CD4-positive, alpha-beta memory T cell (primary cell): ENCODE measurements at regions not wholly inside any gene's neighbourhood (a gene's known extent, or its start where the extent isn't known, plus 50 kb on each side); places are given as distances from the start of the nearest gene placed in this dataset.
"Not testable (repeated sequence)": the region's sequence is repeated elsewhere in the genome, so short reads cannot be mapped to it uniquely, and the experiment has no call there.

Experiments
- CTCF ChIA-PET: fragments of 350-600 bp; sonication (Branson Sonifier 250); formaldehyde crosslinking; loops from one replicate; lab custom pipeline; 2021; ENCODE audit warnings: inconsistent platforms; ENCODE audit not compliant: partially characterized antibody; lab: Charles Lee
- POLR2A ChIA-PET: fragments of 350-600 bp; sonication (Branson Sonifier 250); formaldehyde crosslinking; loops from one replicate; lab custom pipeline; 2021; ENCODE audit not compliant: partially characterized antibody; lab: Charles Lee
- DNase-seq, 5 donors: peaks; one replicate each; pipeline versions ENCODE4 v3.0.0 to v3.0.0-alpha.2; 2020 to 2022; ENCODE audit warnings: mixed read lengths in 1 of 5
- H3K27ac ChIP-seq: one replicate; pipeline ENCODE4 v1.7.0; 2013; ENCODE audit warnings: low read depth, low read length
- H3K27me3 ChIP-seq: 2 replicates; pipeline ENCODE4 v1.7.0; 2013; ENCODE audit warnings: mild to moderate bottlenecking, low read length, moderate library complexity; ENCODE audit not compliant: insufficient read depth
- H3K36me3 ChIP-seq: 2 replicates; pipeline ENCODE4 v1.7.0; 2013; ENCODE audit warnings: mild to moderate bottlenecking, low read length, moderate library complexity; ENCODE audit not compliant: insufficient read depth
- H3K4me1 ChIP-seq: 2 replicates; pipeline ENCODE4 v1.7.0; 2013; ENCODE audit warnings: mild to moderate bottlenecking, low read length, moderate library complexity; ENCODE audit not compliant: insufficient read depth
- H3K4me3 ChIP-seq, 2 donors: one replicate each; pipeline ENCODE4 v1.7.0; 2013; ENCODE audit warnings: low read length in 2 of 2, mild to moderate bottlenecking in 1 of 2
- H3K9me3 ChIP-seq, 2 donors: one replicate each; pipeline ENCODE4 v1.7.0; 2013; ENCODE audit warnings: low read length in 2 of 2, control low read depth in 1 of 2; ENCODE audit not compliant: control insufficient read depth in 1 of 2
- H3K27ac Mint-ChIP-seq, 7 donors: one replicate each; pipeline ENCODE4 v1.8.0; 2020 to 2021; ENCODE audit warnings: mixed read lengths in 7 of 7, mild to moderate bottlenecking in 6 of 7, inconsistent platforms in 3 of 7, moderate library complexity in 3 of 7
- H3K27me3 Mint-ChIP-seq, 2 donors: one replicate each; pipeline ENCODE4 v1.8.0; 2020 to 2021; ENCODE audit warnings: mixed read lengths in 2 of 2
- H3K36me3 Mint-ChIP-seq, 2 donors: one replicate each; pipeline ENCODE4 v1.8.0; 2020 to 2021; ENCODE audit warnings: mixed read lengths in 2 of 2, inconsistent platforms in 1 of 2, mild to moderate bottlenecking in 1 of 2
- H3K4me1 Mint-ChIP-seq, 4 donors: one replicate each; pipeline ENCODE4 v1.8.0; 2020 to 2021; ENCODE audit warnings: mixed read lengths in 4 of 4, mild to moderate bottlenecking in 1 of 4
- H3K4me3 Mint-ChIP-seq, 8 donors: one replicate each; pipeline ENCODE4 v1.8.0; 2020 to 2021; ENCODE audit warnings: mixed read lengths in 8 of 8, mild to moderate bottlenecking in 7 of 8, moderate library complexity in 6 of 8, inconsistent platforms in 3 of 8
- H3K9me3 Mint-ChIP-seq, 8 donors: one replicate each; pipeline ENCODE4 v1.8.0; 2020 to 2021; ENCODE audit warnings: mixed read lengths in 8 of 8, mild to moderate bottlenecking in 5 of 8, inconsistent platforms in 3 of 8, moderate library complexity in 1 of 8
- intact Hi-C: fragments of 100-400 bp; cut with micrococcal nuclease; formaldehyde crosslinking; loops from one replicate; pipeline ENCODE4 v1.15.1; 2023

DNA sequence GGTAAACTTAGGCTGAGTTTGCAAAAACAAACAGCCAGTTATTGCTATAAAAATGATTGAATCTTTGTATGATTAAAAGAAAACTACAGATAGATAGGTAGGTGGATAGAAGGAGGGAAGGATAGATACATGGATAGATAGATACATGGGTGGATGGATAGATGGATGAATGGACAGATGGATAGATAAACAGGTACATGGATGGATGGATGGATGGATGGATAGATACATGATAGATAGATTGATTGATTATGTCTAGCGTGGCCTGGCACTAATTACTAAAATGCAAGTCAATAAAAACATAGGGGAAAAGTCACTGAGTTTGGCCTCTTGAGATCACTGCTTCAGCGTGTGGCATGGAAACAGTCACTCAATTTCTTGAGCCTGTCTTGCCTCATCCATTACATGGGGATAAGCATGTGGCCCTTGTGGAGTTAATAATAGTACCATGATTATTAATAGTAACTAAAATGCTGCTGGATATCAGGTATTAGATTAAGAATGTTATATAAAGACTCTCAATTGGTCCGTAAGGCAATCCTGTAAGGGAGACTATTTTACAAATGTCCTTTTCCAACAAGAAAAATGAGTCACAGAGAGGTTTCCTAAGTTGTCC lies 184.9 kb downstream of the HS3ST3A1 start:
- no peaks in the 10 kb centered on the region for H3K4me1 ChIP-seq
- no peak overlapping the region for H3K27ac Mint-ChIP-seq
- H3K36me3 ChIP-seq, result no peaks in the 10 kb centered on the region
- no peaks in the 10 kb centered on the region for H3K4me1 Mint-ChIP-seq
- ChIA-PET CTCF (no interaction called here), POLR2A (no interaction called here)
- no peak overlapping the region for H3K27ac ChIP-seq
- DNase-seq, result no peak
- peaks cover 0 to 4% (median 0%) of the 10 kb centered on the region in 8 donors for H3K9me3 Mint-ChIP-seq
- no peak overlapping the region for H3K4me3 Mint-ChIP-seq
- H3K36me3 Mint-ChIP-seq, result no peaks in the 10 kb centered on the region
- intact Hi-C loops, result no loop called here
- H3K27me3 ChIP-seq, result no peaks in the 10 kb centered on the region
- no peak overlapping the region for H3K4me3 ChIP-seq
- H3K27me3 Mint-ChIP-seq, result peaks cover 5 to 9% of the 10 kb centered on the region in 2 donors
- no peaks in the 10 kb centered on the region for H3K9me3 ChIP-seq

DNA sequence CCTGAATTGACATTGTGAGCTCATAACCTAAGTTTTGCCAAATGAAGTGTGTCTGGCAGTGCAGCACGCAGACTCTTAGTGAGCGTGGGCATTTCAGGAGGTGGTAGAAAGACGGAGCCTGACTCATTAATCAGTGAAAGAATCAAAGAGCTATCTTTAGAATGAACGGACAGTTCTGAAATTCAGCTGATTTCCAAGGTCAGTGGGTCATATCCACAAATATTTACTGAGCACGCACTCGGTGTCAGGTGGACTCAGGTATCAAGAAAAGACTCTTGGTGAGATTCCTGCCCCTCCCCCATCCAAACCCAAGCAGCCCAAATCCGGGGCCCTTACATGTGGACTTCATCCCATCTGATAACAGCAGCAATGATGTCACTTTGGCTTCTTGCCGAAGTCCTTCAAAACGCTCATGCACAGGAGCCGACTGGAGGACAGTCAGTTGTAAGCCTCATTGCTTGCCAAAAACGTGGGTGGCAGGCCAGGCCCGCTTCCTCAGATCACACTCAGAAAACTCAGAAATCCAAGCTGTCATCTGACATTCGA lies 185.8 kb downstream of the HS3ST3A1 start:
- Histone ChIP-seq H3K27ac (no peak overlapping the region), H3K4me3 (no peak overlapping the region), H3K4me1 (no peaks in the 10 kb centered on the region), H3K27me3 (no peaks in the 10 kb centered on the region), H3K36me3 (no peaks in the 10 kb centered on the region), H3K9me3 (no peaks in the 10 kb centered on the region)
- CTCF ChIA-PET, result no interaction called here
- no peak overlapping the region for H3K4me3 Mint-ChIP-seq
- H3K27me3 Mint-ChIP-seq, result peaks cover 5 to 9% of the 10 kb centered on the region in 2 donors
- POLR2A ChIA-PET, result no interaction called here
- no peaks in the 10 kb centered on the region for H3K36me3 Mint-ChIP-seq
- no peaks in the 10 kb centered on the region for H3K4me1 Mint-ChIP-seq
- no peak overlapping the region for H3K27ac Mint-ChIP-seq
- peaks cover 0 to 4% (median 0%) of the 10 kb centered on the region in 8 donors for H3K9me3 Mint-ChIP-seq
- intact Hi-C loops, result no loop called here
- DNase-seq, result no peak

DNA sequence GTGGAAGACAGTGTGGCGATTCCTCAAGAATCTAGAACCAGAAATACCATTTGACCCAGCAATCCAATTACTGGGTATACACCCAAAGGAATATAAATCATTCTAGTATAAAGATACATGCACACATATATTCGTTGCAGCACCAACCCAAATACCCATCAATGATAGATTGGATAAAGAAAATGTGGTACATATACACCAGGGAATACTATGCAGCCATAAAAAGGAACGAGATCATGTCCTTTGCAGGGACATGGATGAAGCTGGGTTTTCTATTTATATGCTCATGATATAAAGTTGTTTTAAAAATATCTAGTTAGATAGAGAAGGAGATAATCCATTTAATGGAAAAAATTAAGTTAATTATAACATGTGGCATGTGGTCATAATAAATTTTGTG lies 186.5 kb downstream of the HS3ST3A1 start:
- H3K4me1 Mint-ChIP-seq, H3K9me3 ChIP-seq, H3K36me3 ChIP-seq, POLR2A ChIA-PET, H3K27me3 ChIP-seq, H3K4me3 ChIP-seq, H3K27me3 Mint-ChIP-seq, H3K9me3 Mint-ChIP-seq, H3K36me3 Mint-ChIP-seq, H3K4me3 Mint-ChIP-seq, DNase-seq, CTCF ChIA-PET, intact Hi-C loops, H3K27ac ChIP-seq, H3K4me1 ChIP-seq: not testable (repeated sequence)
- peak overlapping the region in 1 of 7 donors; percentile 66 for H3K27ac Mint-ChIP-seq

DNA sequence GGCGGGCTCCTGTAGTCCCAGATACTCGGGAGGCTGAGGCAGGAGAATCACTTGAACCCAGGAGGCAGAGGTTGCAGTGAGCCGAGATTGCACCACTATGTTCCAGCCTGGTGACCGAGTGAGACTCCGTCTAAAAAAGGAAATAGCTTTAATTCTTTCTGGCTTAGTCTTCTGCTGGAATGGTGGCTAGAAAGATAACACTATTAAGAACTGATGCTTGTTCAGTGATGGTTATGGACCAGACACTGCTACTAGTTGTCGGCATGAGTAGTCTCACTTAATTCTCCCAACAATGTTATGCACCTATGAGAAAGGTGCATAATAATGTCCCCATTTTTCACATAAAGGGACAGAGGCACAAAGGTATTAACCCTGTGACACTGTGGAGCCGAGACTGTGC lies 188.7 kb downstream of the HS3ST3A1 start:
- CTCF ChIA-PET, result no interaction called here
- H3K36me3 Mint-ChIP-seq, result no peaks in the 10 kb centered on the region
- no peak for DNase-seq

DNA sequence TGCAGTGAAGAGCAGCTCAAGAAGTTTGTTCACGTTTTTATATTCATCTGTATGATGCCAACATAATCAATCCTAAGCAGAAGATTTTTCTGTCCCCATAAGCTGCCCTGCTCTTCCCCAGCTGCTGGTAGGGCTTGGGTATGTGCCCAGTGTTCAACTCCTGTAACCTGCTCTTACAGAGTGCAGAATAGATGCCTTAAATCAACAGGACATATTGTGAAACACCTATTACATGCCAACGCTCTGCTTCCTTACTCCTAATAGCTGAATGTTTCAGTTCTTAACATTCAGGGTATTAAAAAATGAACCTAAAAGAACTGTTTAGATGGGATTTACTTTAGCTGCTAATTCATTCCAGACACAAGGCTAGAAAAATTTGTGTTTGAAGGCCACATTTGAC lies 190.9 kb downstream of the HS3ST3A1 start:
- no peak overlapping the region for H3K4me3 ChIP-seq
- Mint-ChIP-seq H3K4me1 (no peaks in the 10 kb centered on the region), H3K9me3 (peaks cover 0 to 4% (median 0%) of the 10 kb centered on the region in 8 donors), H3K36me3 (no peaks in the 10 kb centered on the region), H3K27me3 (peaks cover 2 to 9% of the 10 kb centered on the region in 2 donors), H3K4me3 (no peak overlapping the region), H3K27ac (no peak overlapping the region)
- ChIA-PET POLR2A (no interaction called here), CTCF (no interaction called here)
- no peaks in the 10 kb centered on the region for H3K27me3 ChIP-seq
- H3K4me1 ChIP-seq, result no peaks in the 10 kb centered on the region
- H3K27ac ChIP-seq, result no peak overlapping the region
- intact Hi-C loops, result no loop called here
- no peak for DNase-seq
- no peaks in the 10 kb centered on the region for H3K9me3 ChIP-seq
- no peaks in the 10 kb centered on the region for H3K36me3 ChIP-seq

More for the DNA sequence above, 188.7 kb downstream of the HS3ST3A1 start:
- Mint-ChIP-seq H3K4me3 (no peak overlapping the region), H3K27me3 (peaks cover 5 to 9% of the 10 kb centered on the region in 2 donors), H3K9me3 (peaks cover 0 to 4% (median 0%) of the 10 kb centered on the region in 8 donors), H3K4me1 (no peaks in the 10 kb centered on the region), H3K27ac (no peak overlapping the region)
- intact Hi-C loops, result no loop called here
- Histone ChIP-seq H3K4me3 (no peak overlapping the region), H3K36me3 (no peaks in the 10 kb centered on the region), H3K9me3 (no peaks in the 10 kb centered on the region), H3K27ac (no peak overlapping the region), H3K4me1 (no peaks in the 10 kb centered on the region), H3K27me3 (no peaks in the 10 kb centered on the region)
- POLR2A ChIA-PET, result interaction anchor here (0.6 kb wide), 1 partner anchor 54 kb away, joined by 3 read pairs; no protein-coding TSS in a partner anchor

DNA sequence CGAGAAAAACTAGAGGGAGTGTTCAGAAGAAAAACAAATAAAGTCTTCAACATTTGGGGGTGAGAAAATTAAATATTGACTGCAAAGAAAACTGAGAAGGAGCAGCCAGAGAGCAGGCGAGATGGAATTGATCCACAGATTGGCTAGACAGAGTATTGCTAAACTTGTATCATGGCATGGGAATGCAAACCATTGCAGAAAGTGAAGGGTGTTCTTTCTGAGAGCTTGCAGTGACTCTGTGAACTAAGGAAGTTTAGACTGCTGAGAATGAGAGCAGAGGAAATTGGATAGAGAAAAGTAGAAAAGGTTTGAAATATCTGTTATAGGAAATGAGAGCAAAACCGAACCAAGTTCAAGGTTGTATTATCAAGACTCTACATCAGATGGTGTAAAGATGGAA lies 191.5 kb downstream of the HS3ST3A1 start:
- H3K27ac Mint-ChIP-seq, result no peak overlapping the region
- no peaks in the 10 kb centered on the region for H3K27me3 ChIP-seq
- ChIA-PET POLR2A (no interaction called here), CTCF (no interaction called here)
- DNase-seq, result no peak
- H3K36me3 ChIP-seq, result no peaks in the 10 kb centered on the region
- no peaks in the 10 kb centered on the region for H3K36me3 Mint-ChIP-seq
- H3K4me1 Mint-ChIP-seq, result no peaks in the 10 kb centered on the region
- peaks cover 0 to 4% (median 0%) of the 10 kb centered on the region in 8 donors for H3K9me3 Mint-ChIP-seq
- no peak overlapping the region for H3K27ac ChIP-seq
- H3K4me1 ChIP-seq, result no peaks in the 10 kb centered on the region
- no peak overlapping the region for H3K4me3 ChIP-seq
- peaks cover 2 to 5% of the 10 kb centered on the region in 2 donors for H3K27me3 Mint-ChIP-seq
- no peak overlapping the region for H3K4me3 Mint-ChIP-seq
- no peaks in the 10 kb centered on the region for H3K9me3 ChIP-seq
- intact Hi-C loops, result no loop called here

DNA sequence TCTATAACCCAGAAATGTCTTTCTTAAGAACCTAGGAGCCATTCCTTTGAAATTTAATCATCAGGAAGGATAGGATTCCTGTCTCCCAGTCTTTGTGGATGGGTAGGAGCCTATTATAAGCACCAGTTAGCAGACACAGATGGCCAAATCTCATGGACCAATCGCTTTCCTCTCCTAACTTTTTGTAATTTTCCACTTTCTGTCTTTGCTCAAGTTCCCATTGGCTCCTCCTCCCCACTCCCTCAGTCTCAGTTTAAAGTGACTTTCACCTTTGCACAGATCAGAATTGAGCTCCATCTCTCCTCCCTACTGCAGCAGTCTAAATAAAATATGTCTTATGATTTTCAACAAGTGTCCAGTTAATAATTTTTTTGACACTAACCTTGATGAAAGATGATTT lies 192.3 kb downstream of the HS3ST3A1 start:
- Mint-ChIP-seq H3K4me3 (no peak overlapping the region), H3K36me3 (no peaks in the 10 kb centered on the region), H3K27ac (no peak overlapping the region), H3K9me3 (peaks cover 0 to 4% (median 0%) of the 10 kb centered on the region in 8 donors), H3K4me1 (no peaks in the 10 kb centered on the region), H3K27me3 (peaks cover 2 to 5% of the 10 kb centered on the region in 2 donors)
- Histone ChIP-seq H3K4me3 (no peak overlapping the region), H3K9me3 (no peaks in the 10 kb centered on the region), H3K27ac (no peak overlapping the region), H3K36me3 (no peaks in the 10 kb centered on the region), H3K27me3 (no peaks in the 10 kb centered on the region), H3K4me1 (no peaks in the 10 kb centered on the region)
- POLR2A ChIA-PET, result no interaction called here
- CTCF ChIA-PET, result no interaction called here
- DNase-seq, result no peak
- intact Hi-C loops, result no loop called here
